GM19043 (cell line): ENCODE measurements at regions not wholly inside any gene's neighbourhood (a gene's known extent, or its start where the extent isn't known, plus 50 kb on each side); places are given as distances from the start of the nearest gene placed in this dataset.
"Not testable (repeated sequence)": the region's sequence is repeated elsewhere in the genome, so short reads cannot be mapped to it uniquely, and the experiment has no call there.

ENCODE experiments used
- ATAC-seq: cut with Tn5 transposase; IDR thresholded peaks from one replicate; pipeline ENCODE4 v1.9.1; 2021; ENCODE audit warnings: low read depth; ENCODE audit not compliant: unreplicated experiment

- ATAC-seq: no peak
These were observed 1492.7 kb downstream of the MAT2B start for GRCh38 chr5:164998142-164998541.

- ATAC-seq: no peak
These were observed 1493.2 kb downstream of the MAT2B start for GRCh38 chr5:164998590-164998989.

GRCh38 chr5:165000479-165001190, 1495.2 kb downstream of the MAT2B start:
- ATAC-seq: no peak

- ATAC-seq: no peak
These were observed 1497.9 kb downstream of the MAT2B start for GRCh38 chr5:165003283-165003682.

- no peak for ATAC-seq
These were observed 1498.8 kb downstream of the MAT2B start for GRCh38 chr5:165004175-165004574.

GRCh38 chr5:165014439-165014838, 1509.0 kb downstream of the MAT2B start:
- ATAC-seq: no peak

GRCh38 chr5:165015126-165015525, 1509.7 kb downstream of the MAT2B start:
- ATAC-seq: no peak

GRCh38 chr5:165015547-165015946, 1510.1 kb downstream of the MAT2B start:
- no peak for ATAC-seq

- no peak for ATAC-seq
These were observed 1521.6 kb downstream of the MAT2B start for GRCh38 chr5:165026971-165027370.

- ATAC-seq: no peak
These were observed 1522.9 kb downstream of the MAT2B start for GRCh38 chr5:165028356-165028755.

GRCh38 chr5:165029099-165029870, 1523.9 kb downstream of the MAT2B start:
- ATAC-seq: no peak

- no peak for ATAC-seq
These were observed 1525.6 kb downstream of the MAT2B start for GRCh38 chr5:165030971-165031370.

GRCh38 chr5:165031371-165031770, 1526.0 kb downstream of the MAT2B start:
- no peak for ATAC-seq

- no peak for ATAC-seq
These were observed 1530.1 kb downstream of the MAT2B start for GRCh38 chr5:165035520-165035919.

- ATAC-seq: no peak
These were observed 1534.3 kb downstream of the MAT2B start for GRCh38 chr5:165039748-165040147.

GRCh38 chr5:165045941-165046340, 1540.5 kb downstream of the MAT2B start:
- ATAC-seq: not testable (repeated sequence)

- no peak for ATAC-seq
These were observed 1550.1 kb downstream of the MAT2B start for GRCh38 chr5:165055476-165055875.

GRCh38 chr5:165057145-165057544, 1551.7 kb downstream of the MAT2B start:
- no peak for ATAC-seq

GRCh38 chr5:165066751-165067385, 1561.4 kb downstream of the MAT2B start:
- no peak for ATAC-seq

GRCh38 chr5:165076686-165077085, 1571.3 kb downstream of the MAT2B start:
- no peak for ATAC-seq

- ATAC-seq: no peak
These were observed 1574.0 kb downstream of the MAT2B start for GRCh38 chr5:165079389-165079788.

- no peak for ATAC-seq
These were observed 1578.0 kb downstream of the MAT2B start for GRCh38 chr5:165083394-165083793.
